GM21619 (cell line): ENCODE measurements at regions not wholly inside any gene's neighbourhood (a gene's known extent, or its start where the extent isn't known, plus 50 kb on each side); places are given as distances from the start of the nearest gene placed in this dataset.

Experiments
- ATAC-seq: cut with Tn5 transposase; IDR thresholded peaks from one replicate; pipeline ENCODE4 v1.9.1; 2021; ENCODE audit not compliant: unreplicated experiment

DNA sequence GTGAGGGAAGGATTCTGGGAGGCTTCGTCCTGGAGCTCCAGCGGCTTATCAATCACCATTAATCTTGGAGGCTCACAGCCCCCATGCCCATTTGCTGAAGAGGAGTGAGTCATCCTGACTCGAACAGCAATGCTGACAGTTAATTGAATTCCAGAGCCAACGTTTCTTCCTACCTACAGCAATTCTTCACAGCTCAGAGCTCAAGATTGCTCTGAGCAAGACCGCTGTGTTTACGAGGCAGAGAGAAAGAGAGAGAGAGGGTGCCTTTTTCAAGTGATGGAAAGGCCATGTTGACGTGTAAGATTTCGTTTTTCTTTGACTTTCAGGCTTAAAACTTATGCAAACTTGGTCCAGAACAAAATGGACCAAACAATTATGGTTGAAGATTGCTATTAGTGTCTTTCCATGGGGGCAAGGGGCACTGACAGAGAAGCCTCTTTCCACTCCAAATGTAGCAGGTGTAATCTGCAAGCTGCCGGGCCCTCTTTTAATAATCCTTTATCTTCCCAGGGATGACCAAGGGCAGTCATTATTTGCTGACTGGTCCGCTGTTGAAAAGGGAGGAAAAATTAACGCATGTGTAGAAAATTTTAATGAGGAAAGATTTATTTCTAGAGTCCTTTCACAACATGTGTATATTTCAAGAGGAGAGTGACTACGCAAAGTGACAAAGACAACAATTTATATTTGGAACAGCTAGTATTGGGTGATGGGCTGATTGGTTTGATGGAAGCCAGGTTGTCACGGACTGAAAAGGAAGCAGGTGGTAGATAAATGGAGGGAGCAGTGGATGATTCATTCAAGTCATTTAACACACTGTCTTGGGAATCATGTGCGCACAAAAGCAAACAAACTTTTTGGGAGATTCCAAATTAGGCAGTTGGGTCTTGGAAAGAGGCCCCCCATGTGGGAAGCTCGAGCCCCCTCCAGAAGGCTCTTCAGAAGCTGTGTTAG, 136.1 kb upstream of the IRF2BP2 start:
- no peak for ATAC-seq

DNA sequence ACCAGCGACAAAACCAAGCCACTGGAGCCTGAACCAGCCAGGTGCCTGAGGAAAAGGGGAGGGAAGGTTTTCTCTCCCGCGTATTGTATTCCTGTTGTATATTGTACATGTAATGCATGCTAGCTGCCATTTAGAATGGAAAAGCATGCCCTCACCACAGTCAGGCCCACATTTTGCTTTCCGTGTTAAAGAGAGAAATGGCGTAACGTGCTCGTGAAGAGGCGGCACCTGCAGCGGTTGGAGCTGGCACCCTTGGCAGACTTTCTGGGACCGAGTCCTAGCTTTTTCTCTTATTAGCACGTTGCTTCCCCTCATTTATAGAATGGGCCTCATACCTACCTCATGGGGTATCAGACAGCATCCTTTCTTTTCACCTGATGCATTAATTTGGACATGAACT, 135.3 kb upstream of the IRF2BP2 start:
- no peak for ATAC-seq

DNA sequence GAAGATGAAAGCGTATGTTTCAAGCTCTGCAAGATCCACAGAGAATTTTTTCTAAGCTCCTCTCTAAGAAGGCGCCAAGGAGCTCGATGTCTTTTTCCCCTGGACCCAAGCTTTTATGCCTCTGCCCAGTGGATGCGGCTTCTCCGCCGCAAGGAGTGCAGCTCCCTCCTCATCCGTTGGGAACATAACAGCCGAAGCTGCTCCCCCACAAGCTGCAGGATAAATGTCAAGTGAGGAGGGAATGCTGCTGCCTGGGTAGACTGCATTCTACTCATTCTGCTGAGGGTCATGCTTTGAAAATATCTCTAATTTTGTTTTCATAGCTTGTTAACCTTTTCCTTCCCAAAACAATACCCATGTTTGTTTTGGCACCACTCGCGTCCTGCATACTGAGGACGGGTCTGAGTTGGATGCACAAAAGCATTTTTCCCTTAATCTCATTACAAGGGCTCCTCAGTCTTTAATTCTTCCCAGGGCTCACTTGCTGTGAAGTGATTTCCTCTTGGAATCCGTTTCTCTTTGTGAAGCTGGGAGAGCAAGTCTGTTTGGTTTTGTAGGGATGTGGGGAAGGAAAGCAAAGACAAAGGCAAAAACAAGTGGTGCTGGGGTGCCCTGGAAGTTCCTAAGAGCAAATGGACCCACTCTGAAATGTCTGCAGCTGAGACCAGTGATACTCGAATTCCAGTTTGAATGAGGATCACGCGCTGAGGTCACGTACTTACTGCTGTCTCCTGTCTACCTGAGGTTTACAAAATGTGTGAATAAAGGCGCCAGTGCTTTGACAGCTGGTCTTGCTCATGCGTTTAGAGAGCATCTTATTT, 134.0 kb upstream of the IRF2BP2 start:
- ATAC-seq = no peak

DNA sequence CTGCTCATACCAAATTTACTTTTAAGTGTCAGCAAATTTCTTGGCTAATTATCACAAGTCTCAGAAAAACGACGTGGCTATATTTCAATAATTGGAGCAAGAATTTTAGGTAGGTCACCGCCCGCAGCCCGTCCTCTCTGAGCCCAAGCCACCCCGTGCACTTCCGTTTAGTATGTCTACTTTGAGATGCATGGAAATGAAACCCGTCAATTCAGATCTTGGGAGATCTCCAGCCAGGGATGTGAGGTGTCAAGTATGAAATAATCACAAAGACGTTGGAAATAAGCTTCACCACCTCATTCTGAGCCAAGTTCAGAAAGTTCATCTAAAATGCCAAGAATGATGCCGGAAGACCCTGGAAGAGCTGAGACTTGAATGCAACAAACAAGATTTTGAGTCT, 132.6 kb upstream of the IRF2BP2 start:
- no peak for ATAC-seq

DNA sequence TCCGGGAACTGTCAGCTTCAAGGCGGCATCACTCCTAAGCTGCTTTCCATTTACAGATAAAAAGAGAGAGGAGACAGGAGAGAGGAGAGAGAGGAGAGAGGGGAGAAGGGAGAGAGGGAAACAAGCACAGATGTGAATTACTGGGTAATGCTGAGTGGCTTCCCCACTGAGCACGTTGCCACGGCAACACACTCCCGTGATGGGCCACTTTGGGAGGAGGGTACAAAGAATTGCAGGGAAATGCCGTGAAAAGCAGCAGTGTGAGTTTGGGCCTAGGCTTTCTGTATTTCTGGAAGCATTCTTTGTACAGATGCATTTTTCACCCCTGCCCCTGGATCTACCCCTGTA, 128.0 kb upstream of the IRF2BP2 start:
- no peak for ATAC-seq

DNA sequence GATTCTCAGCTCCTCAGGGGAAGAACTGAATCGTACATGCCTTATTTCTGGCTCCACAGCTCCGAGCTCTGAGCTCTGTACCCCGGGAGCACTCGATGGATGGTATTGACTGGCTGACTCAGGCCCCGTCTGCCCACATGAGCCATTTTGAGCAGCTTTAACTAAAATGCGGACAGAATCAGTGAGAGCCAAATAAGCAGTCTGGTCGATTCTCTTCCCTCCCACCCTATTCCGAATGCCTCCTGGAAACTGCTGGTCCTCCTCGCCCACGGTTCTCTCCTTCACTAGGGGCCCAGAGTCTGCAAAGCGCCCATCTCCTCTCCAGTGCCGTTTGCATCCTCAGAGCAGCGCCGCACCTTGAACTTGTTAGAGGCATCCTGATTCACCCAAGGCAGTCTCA, 125.9 kb upstream of the IRF2BP2 start:
- ATAC-seq = no peak

DNA sequence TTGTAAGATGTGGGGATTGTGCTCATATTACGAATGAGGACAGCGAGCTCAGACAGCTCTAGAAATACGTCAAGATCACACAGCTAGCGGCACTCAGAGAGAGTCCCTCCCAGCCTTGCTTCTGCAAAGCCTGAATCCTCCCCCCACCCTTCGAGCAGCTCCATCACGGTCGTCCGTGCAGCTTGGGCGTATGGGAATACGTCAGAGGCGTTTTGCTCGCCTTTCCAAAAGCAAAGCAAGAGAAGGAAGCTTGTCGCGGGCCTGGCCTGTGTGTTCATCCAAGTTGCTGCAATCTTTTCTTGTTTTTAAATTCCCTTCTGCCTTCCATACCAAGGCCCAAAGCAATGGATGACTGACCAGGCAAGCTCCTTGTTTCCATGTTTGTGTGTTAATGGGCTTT, 125.5 kb upstream of the IRF2BP2 start:
- ATAC-seq = no peak

DNA sequence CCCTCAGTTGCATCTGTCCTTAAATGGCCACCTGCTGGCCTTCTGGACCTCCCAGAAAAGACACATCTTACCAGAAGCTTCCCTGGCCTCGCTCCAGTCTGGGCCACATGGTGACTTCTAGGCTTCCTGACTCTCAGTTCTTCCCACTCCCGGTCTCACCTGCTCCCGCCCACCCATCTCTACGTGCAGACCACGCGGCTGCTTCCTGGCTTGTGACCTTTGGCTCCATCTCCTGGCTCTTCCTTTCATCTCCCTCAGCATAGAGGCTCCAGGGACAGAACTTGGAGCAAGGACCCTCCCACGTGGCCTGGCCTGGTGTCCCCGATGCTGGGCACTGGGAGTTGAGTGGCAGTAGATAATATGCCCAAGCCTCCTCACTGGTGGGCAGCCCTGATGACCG, 124.9 kb upstream of the IRF2BP2 start:
- ATAC-seq = no peak

- no peak for ATAC-seq
Observed at GRCh38 chr1:234734412-234734835, 124.4 kb upstream of the IRF2BP2 start.

DNA sequence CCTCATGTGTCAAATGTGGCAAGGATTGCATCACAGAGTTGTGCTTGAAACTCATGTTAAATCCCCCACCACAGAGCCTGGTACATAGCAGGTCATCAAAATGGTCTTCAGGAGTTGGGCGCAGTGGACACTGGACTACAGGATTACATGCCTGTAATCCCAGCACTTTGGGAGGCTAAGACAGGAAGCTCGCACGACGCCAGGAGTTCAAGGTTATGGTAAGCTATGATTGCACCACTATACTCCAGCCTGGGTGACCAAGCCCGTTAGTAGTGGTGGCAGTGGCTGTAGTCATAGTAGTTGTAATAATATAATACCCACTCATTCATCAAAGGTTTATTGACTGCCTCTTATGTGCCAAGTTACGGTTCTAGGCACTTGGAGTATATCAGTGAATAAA, 123.4 kb upstream of the IRF2BP2 start:
- no peak for ATAC-seq

DNA sequence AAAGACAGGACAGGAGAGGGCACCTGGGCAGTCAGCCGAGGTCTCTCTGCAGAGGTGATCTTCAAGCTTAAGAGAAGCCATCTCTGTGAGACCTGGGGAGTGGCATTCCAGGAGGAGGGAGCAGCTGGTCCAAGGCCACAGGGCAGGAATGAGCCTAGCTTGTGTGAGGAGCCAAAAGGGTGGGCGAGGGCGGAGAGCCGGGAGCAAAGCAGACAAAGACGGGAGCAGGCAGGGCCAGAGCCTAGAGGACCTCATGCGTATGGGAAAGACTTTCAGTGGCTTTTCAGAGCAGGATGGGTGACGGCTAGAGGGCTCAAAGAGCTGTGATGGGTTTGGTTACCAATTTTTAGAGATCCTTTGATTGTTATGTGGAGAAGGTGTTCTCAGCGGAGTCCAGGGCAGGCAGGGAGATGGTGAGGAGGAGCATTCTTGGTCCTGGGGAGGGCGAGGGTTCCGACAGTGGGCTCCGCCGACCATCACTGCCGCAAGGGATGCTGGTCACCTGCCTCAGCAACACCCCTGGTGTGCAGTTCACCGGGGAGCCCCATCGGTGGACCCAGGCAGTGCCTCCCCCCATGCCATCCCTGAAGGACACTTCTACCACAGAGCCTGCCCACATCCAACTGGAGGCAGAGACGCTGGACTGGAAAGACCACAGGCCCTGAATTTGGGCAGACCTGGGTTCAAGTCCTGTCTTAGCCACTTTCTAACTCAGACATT, 122.9 kb upstream of the IRF2BP2 start:
- no peak for ATAC-seq

DNA sequence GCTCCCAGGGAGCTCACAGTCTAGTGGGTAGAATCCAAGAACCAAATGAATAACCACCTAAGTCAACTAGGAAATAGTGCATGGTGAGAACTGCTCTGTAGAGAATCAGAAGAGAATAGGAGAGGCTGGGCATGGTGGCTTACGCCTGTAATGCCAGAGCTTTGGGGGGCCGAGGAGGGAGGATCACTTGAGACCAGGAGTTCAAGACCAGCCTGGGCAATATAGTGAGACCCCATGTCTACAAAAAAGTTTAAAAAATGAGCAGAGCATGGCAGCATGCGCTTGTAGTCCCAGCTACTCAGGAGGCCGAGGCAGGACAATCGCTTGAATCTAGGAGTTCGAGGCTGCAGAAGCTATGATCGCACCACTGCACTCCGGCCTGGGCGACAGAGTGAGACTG, 122.3 kb upstream of the IRF2BP2 start:
- ATAC-seq = no peak

- peak; percentile 23 for ATAC-seq
Observed at GRCh38 chr1:234731569-234732085, 121.6 kb upstream of the IRF2BP2 start.

GRCh38 chr1:234730770-234731568, 121.0 kb upstream of the IRF2BP2 start:
- peak; percentile 49 for ATAC-seq

DNA sequence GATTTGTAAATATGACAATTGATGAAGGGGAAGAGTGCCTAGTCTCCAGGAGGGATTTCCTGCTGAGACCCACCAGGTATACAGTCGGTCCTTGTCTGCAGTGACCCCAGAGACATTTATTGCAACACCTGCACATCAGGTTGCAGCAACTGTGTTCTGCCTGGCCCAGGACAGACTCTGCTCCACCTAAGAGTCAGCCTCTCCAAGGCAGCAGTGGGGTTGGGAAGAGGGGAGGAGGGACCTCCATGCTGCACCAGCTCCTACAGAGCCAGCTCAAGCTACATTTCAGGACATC, 120.4 kb upstream of the IRF2BP2 start:
- peak; percentile 5 for ATAC-seq

DNA sequence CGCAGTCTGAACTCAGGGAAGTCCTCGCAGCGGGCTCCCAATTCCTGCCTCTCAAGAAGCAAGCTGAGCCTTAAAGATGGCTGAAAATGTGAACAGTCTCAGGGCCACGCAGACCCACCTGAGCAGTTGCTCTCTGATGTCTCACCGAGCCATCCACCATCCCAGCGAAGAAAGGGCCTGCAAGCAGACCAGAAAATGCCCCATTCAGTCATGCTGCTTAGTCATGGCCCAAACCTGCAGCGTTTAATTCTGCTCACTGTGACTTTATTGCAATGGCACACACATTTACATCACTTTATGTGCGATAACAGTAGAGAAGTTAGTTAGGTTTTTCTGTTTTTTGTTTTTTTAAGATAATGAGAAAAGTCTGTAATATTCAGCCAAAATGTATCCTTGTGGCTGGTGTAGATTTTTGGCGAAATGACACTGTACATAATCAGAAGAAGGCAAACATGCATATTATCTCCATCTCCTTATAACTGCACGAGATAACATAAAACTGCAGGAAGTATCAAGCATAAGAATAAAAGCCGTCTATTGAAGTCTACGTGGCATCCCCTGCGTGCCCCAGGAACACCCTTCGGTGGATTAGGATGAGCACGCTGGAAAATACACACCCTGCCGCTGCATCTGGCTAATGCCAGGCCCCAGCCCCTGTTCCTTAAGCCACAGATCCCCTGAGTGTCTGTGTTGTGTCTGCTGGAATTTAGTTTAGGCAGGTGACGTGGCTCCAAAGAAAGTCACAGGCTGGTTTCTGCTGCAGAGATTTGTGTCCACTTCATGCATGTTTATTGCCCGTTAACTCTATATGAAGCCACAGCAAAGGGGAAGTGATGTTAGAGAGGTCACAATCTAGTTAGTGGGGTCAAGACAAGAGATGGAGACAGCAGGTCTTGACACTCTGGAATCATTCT, 119.8 kb upstream of the IRF2BP2 start:
- no peak for ATAC-seq

DNA sequence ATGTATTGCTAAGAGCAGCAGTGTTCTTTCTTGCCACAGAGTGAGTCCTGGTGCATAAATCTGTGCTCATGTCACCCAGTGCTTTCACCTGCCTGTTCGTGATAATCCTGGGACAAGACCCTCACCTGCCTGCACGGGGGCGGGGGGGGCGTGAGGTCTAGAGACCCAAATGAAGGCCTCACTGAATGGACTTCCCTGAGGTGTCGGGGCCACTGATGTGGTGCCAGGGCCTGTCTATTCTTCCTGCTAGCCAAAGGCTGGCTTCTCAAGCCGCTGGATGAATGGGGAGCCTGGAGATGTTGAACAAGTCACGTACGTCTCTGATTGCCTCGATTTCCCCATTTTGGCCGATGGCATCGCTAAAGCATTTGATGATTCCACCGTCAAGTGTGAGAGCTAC, 118.8 kb upstream of the IRF2BP2 start:
- ATAC-seq = no peak

DNA sequence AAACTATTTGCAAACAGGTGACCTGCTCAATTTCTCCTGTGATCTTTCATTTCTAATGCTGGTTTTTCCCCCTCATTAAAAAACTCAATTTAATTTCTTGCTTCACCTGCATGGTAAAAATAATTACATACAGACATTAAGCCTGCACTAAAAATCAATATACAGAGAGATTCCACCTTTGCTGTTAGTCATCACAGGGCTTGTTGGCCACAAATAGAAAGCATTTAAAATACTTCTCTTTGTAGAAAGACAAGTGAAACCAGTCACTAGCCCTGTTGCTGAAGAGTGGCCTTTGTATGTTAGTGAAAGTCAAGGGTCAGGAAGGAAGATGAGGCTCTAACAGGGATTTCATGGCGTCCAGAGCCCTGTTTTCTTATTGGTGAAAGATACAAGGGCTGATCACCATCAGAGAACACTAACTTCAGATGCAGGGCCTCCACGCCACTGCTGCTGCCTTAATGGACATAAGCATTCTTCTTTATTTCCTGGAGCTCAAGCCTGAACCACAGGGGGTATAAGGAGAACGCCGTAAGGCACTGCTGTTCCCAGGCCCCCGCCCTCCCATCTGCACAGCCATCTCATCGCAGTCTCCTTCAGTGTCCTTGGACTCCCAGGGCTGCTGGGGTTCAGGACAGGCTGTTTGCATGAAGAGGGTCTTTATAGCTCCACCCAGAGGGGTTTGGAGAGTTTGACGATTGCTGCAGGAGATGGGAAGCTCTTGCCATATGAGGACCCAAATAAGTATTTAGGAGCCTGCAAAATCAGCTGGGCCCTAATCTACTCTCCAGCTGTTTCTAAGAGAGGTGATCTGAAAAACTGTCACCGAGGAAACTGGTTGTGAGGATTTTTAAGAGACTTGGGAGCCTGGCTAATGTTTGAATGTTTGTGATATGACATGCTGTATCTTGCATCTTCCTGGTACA, 117.3 kb upstream of the IRF2BP2 start:
- peak; percentile 31 for ATAC-seq
